ENCODE measurements at regions not wholly inside any gene's neighbourhood (a gene's known extent, or its start where the extent isn't known, plus 50 kb on each side); places are given as distances from the start of the nearest gene placed in this dataset.

GRCh38 chr21:14787312-14787711 is 241.2 kb upstream of the SAMSN1 start:
- Histone ChIP-seq H3K27ac (no peak overlapping the region), H3K4me3 (no peak overlapping the region)
- TF ChIP-seq CTCF (IDR thresholded peaks at IDR 0.05) = no peak
- DNase-seq (ENCODE audit: low spot score) = no peak

GRCh38 chr21:14785679-14786078 is 239.6 kb upstream of the SAMSN1 start:
- H3K4me3 ChIP-seq = no peak overlapping the region
- no peak for TF ChIP-seq CTCF (IDR thresholded peaks at IDR 0.05)
- no peak for DNase-seq (ENCODE audit: low spot score)
- no peak overlapping the region for H3K27ac ChIP-seq

GRCh38 chr21:14773777-14774345 is 227.7 kb upstream of the SAMSN1 start:
- H3K27ac ChIP-seq = no peak overlapping the region
- H3K4me3 ChIP-seq = no peak overlapping the region
- no peak for DNase-seq (ENCODE audit: low spot score)
- no peak for TF ChIP-seq CTCF (IDR thresholded peaks at IDR 0.05)

GRCh38 chr21:14771593-14771992 is 225.5 kb upstream of the SAMSN1 start:
- no peak for DNase-seq (ENCODE audit: low spot score)
- no peak overlapping the region for H3K4me3 ChIP-seq

GRCh38 chr21:14768042-14768441 is 221.9 kb upstream of the SAMSN1 start:
- Histone ChIP-seq H3K4me3 (no peak overlapping the region), H3K27ac (no peak overlapping the region)
- no peak for DNase-seq (ENCODE audit: low spot score)
- TF ChIP-seq CTCF (IDR thresholded peaks at IDR 0.05) = no peak

More at GRCh38 chr21:14771593-14771992, 225.5 kb upstream of the SAMSN1 start:
- no peak for TF ChIP-seq CTCF (IDR thresholded peaks at IDR 0.05)
- H3K27ac ChIP-seq = no peak overlapping the region

GRCh38 chr21:14767192-14767852 is 221.2 kb upstream of the SAMSN1 start:
- no peak for DNase-seq (ENCODE audit: low spot score)
- Histone ChIP-seq H3K4me3 (no peak overlapping the region), H3K27ac (no peak overlapping the region)
- no peak for TF ChIP-seq CTCF (IDR thresholded peaks at IDR 0.05)

- H3K4me3 ChIP-seq = no peak overlapping the region
- no peak overlapping the region for H3K27ac ChIP-seq
- DNase-seq (ENCODE audit: low spot score) = no peak
- TF ChIP-seq CTCF (IDR thresholded peaks at IDR 0.05) = no peak
These were observed 220.1 kb upstream of the SAMSN1 start for GRCh38 chr21:14766241-14766640.

Measured in coronary artery (tissue), 2 donors.